ENCODE measurements at regions not wholly inside any gene's neighbourhood (a gene's known extent, or its start where the extent isn't known, plus 50 kb on each side); places are given as distances from the start of the nearest gene placed in this dataset.
"Not testable (repeated sequence)": the region's sequence is repeated elsewhere in the genome, so short reads cannot be mapped to it uniquely, and the experiment has no call there.

GRCh38 chrX:66815227-66815626, 176.3 kb upstream of the EDA2R start:
- no peaks in the 10 kb centered on the region for H3K79me2 ChIP-seq
- TF ChIP-seq CTCF (IDR thresholded peaks at IDR 0.05) = no peak
- no peak overlapping the region for H3K4me2 ChIP-seq (ENCODE audit: low read length)
- no peaks in the 10 kb centered on the region for H3K36me3 ChIP-seq (ENCODE audit: control insufficient read depth, insufficient read depth, low read length)
- H3K4me3 ChIP-seq (ENCODE audit: low read depth, low read length) = no peak overlapping the region
- H2AFZ ChIP-seq = no peak overlapping the region
- no peaks in the 10 kb centered on the region for H3K4me1 ChIP-seq
- no peak overlapping the region for H3K9ac ChIP-seq
- H3K9me3 ChIP-seq (ENCODE audit: control insufficient read depth, low read length) = no peaks in the 10 kb centered on the region
- no peak overlapping the region for H3K27ac ChIP-seq
- H3K27me3 ChIP-seq (ENCODE audit: control insufficient read depth, insufficient read depth, low read length) = no peaks in the 10 kb centered on the region

GRCh38 chrX:66794514-66794913, 155.6 kb upstream of the EDA2R start:
- H3K4me2 ChIP-seq (ENCODE audit: low read length); H3K27me3 ChIP-seq (ENCODE audit: control insufficient read depth, insufficient read depth, low read length); H3K4me3 ChIP-seq (ENCODE audit: low read depth, low read length); H3K9ac ChIP-seq; H2AFZ ChIP-seq; H3K79me2 ChIP-seq; H3K27ac ChIP-seq; H3K9me3 ChIP-seq (ENCODE audit: control insufficient read depth, low read length); H3K4me1 ChIP-seq; H3K36me3 ChIP-seq (ENCODE audit: control insufficient read depth, insufficient read depth, low read length): not testable (repeated sequence)

- no peak overlapping the region for H3K4me2 ChIP-seq (ENCODE audit: low read length)
- TF ChIP-seq CTCF (IDR thresholded peaks at IDR 0.05) = no peak
- H3K9me3 ChIP-seq (ENCODE audit: control insufficient read depth, low read length) = no peaks in the 10 kb centered on the region
- H3K9ac ChIP-seq = no peak overlapping the region
- H2AFZ ChIP-seq = no peak overlapping the region
- H3K27me3 ChIP-seq (ENCODE audit: control insufficient read depth, insufficient read depth, low read length) = no peaks in the 10 kb centered on the region
- H3K4me1 ChIP-seq = no peaks in the 10 kb centered on the region
- H3K4me3 ChIP-seq (ENCODE audit: low read depth, low read length) = no peak overlapping the region
- H3K36me3 ChIP-seq (ENCODE audit: control insufficient read depth, insufficient read depth, low read length) = no peaks in the 10 kb centered on the region
- no peak overlapping the region for H3K27ac ChIP-seq
- H3K79me2 ChIP-seq = no peaks in the 10 kb centered on the region
Measured at GRCh38 chrX:66766318-66766717, 127.4 kb upstream of the EDA2R start.

GRCh38 chrX:66760651-66761050, 121.8 kb upstream of the EDA2R start:
- Histone ChIP-seq H3K4me3 (ENCODE audit: low read depth, low read length) (no peak overlapping the region), H3K36me3 (ENCODE audit: control insufficient read depth, insufficient read depth, low read length) (no peaks in the 10 kb centered on the region), H3K79me2 (no peaks in the 10 kb centered on the region), H3K9me3 (ENCODE audit: control insufficient read depth, low read length) (no peaks in the 10 kb centered on the region), H2AFZ (no peak overlapping the region), H3K4me1 (no peaks in the 10 kb centered on the region), H3K4me2 (ENCODE audit: low read length) (no peak overlapping the region), H3K27me3 (ENCODE audit: control insufficient read depth, insufficient read depth, low read length) (no peaks in the 10 kb centered on the region), H3K27ac (no peak overlapping the region), H3K9ac (no peak overlapping the region)
- TF ChIP-seq CTCF (IDR thresholded peaks at IDR 0.05) = no peak

GRCh38 chrX:66756717-66757116, 117.8 kb upstream of the EDA2R start:
- H3K4me2 ChIP-seq (ENCODE audit: low read length) = no peak overlapping the region
- no peak overlapping the region for H2AFZ ChIP-seq
- H3K9me3 ChIP-seq (ENCODE audit: control insufficient read depth, low read length) = no peaks in the 10 kb centered on the region
- H3K27ac ChIP-seq = no peak overlapping the region
- H3K79me2 ChIP-seq = no peaks in the 10 kb centered on the region
- no peaks in the 10 kb centered on the region for H3K4me1 ChIP-seq
- H3K36me3 ChIP-seq (ENCODE audit: control insufficient read depth, insufficient read depth, low read length) = no peaks in the 10 kb centered on the region
- TF ChIP-seq CTCF (IDR thresholded peaks at IDR 0.05) = no peak
- H3K27me3 ChIP-seq (ENCODE audit: control insufficient read depth, insufficient read depth, low read length) = no peaks in the 10 kb centered on the region
- H3K4me3 ChIP-seq (ENCODE audit: low read depth, low read length) = no peak overlapping the region
- H3K9ac ChIP-seq = no peak overlapping the region
